H1 (cell line): ENCODE measurements at regions not wholly inside any gene's neighbourhood (a gene's known extent, or its start where the extent isn't known, plus 50 kb on each side); places are given as distances from the start of the nearest gene placed in this dataset.

Experiments used
- ASH2L ChIP-seq: fragments of 200-600, 300-600 bp; sonication (generic); IDR thresholded peaks from one replicate; pipeline ENCODE4 v1.7.1; 2017; ENCODE audit warnings: low read length

- TF ChIP-seq ASH2L = no peak
Observed at GRCh38 chr21:14875704-14876523, 188.9 kb downstream of the NRIP1 start (continued).
